ENCODE measurements at regions not wholly inside any gene's neighbourhood (a gene's known extent, or its start where the extent isn't known, plus 50 kb on each side); places are given as distances from the start of the nearest gene placed in this dataset.

GRCh38 chr21:15272591-15272990 lies 207.8 kb upstream of the NRIP1 start:
- no peak for TF ChIP-seq CTCF (IDR thresholded peaks at IDR 0.05)
- TF ChIP-seq POLR2A (IDR thresholded peaks at IDR 0.05) = no peak
- no peak for TF ChIP-seq POLR2AphosphoS5 (IDR thresholded peaks at IDR 0.05)

Data from prostate gland (tissue), 2 donors.